ENCODE measurements at regions not wholly inside any gene's neighbourhood (a gene's known extent, or its start where the extent isn't known, plus 50 kb on each side); places are given as distances from the start of the nearest gene placed in this dataset.

DNA sequence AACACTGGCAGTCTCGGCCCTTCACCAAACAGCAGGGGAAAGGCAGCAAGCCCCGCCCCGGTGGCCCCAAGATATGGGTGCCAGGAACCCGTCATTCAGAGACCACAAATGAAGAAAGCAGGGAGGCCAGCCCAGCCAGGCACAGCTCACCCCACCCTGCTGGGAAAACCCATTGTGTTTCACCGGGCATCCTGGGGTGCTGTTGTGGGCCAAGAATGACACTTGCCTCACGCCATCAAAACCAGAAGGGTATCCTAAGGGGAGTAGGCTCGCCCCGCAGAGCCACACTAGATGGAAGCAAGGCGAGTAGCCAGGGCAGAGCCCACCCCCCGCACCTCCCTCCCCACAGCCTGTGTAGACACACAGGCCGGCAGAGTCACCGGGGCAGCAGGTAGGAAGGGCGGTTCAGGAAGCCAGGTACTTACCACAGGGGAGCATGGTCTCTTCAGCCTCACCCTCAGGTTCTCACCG lies 72.5 kb upstream of the KCNMA1 start:
- Mint-ChIP-seq H3K9me3 (ENCODE audit: unreplicated experiment) (no peaks in the 10 kb centered on the region), H3K4me1 (ENCODE audit: unreplicated experiment) (peaks cover 29% of the 10 kb centered on the region), H3K36me3 (ENCODE audit: unreplicated experiment) (no peaks in the 10 kb centered on the region), H3K27me3 (ENCODE audit: unreplicated experiment) (no peaks in the 10 kb centered on the region), H3K4me3 (ENCODE audit: unreplicated experiment) (no peak overlapping the region), H3K27ac (ENCODE audit: unreplicated experiment) (no peak overlapping the region)
- DNase-seq (ENCODE audit: extremely low spot score, unreplicated experiment) = peak; percentile 82
- TF ChIP-seq, protein P1, sequence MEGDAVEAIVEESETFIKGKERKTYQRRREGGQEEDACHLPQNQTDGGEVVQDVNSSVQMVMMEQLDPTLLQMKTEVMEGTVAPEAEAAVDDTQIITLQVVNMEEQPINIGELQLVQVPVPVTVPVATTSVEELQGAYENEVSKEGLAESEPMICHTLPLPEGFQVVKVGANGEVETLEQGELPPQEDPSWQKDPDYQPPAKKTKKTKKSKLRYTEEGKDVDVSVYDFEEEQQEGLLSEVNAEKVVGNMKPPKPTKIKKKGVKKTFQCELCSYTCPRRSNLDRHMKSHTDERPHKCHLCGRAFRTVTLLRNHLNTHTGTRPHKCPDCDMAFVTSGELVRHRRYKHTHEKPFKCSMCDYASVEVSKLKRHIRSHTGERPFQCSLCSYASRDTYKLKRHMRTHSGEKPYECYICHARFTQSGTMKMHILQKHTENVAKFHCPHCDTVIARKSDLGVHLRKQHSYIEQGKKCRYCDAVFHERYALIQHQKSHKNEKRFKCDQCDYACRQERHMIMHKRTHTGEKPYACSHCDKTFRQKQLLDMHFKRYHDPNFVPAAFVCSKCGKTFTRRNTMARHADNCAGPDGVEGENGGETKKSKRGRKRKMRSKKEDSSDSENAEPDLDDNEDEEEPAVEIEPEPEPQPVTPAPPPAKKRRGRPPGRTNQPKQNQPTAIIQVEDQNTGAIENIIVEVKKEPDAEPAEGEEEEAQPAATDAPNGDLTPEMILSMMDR (IDR thresholded peaks at IDR 0.05) = no peak

DNA sequence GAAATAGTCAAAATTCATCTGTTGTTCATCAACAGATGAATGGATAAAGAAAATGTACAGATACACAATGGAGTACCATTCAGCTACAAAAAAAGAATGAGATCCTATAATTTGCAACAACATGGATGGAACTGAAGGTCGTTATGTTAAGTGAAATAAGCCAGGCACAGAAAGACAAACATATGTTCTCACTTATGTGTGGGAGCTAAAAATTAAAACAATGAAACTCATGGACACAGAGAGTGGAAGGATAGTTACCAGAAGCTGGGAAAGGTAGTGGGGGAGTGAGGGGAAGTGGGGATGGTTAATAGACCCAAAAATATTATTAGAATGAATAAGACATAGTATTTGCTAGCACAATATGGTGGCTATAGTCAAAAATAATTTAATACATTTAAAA lies 70.0 kb upstream of the KCNMA1 start:
- no peak for DNase-seq (ENCODE audit: extremely low spot score, unreplicated experiment)
- TF ChIP-seq, protein P1 (IDR thresholded peaks at IDR 0.05) = no peak
- no peak overlapping the region for H3K4me3 Mint-ChIP-seq (ENCODE audit: unreplicated experiment)
- H3K27ac Mint-ChIP-seq (ENCODE audit: unreplicated experiment) = no peak overlapping the region
- no peaks in the 10 kb centered on the region for H3K27me3 Mint-ChIP-seq (ENCODE audit: unreplicated experiment)
- peaks cover 12% of the 10 kb centered on the region for H3K4me1 Mint-ChIP-seq (ENCODE audit: unreplicated experiment)
- no peaks in the 10 kb centered on the region for H3K36me3 Mint-ChIP-seq (ENCODE audit: unreplicated experiment)
- H3K9me3 Mint-ChIP-seq (ENCODE audit: unreplicated experiment) = no peaks in the 10 kb centered on the region

DNA sequence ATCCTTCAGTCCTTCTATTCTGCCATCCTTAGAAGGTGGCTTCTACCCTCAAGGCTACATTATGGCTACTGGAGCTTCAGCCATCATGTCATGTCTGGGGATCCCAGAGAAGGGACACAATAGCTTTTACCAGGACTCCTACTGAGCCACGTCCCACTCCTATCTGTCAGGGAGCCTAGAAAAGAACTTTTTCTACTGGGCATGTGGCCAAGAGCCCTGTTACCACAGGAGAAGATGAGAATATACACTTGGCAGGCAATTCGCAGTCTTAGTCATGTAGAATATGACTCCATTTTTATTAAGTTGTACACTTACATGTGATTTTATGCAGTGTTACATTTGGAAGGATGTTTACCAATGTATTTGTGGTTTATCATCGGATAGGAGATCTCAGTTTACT lies 64.6 kb upstream of the KCNMA1 start:
- H3K27ac Mint-ChIP-seq (ENCODE audit: unreplicated experiment) = peak overlapping the region; percentile 7
- peak; percentile 30 for DNase-seq (ENCODE audit: extremely low spot score, unreplicated experiment)
- TF ChIP-seq, protein P1 (IDR thresholded peaks at IDR 0.05) = no peak
- H3K27me3 Mint-ChIP-seq (ENCODE audit: unreplicated experiment) = no peaks in the 10 kb centered on the region
- H3K9me3 Mint-ChIP-seq (ENCODE audit: unreplicated experiment) = no peaks in the 10 kb centered on the region
- no peaks in the 10 kb centered on the region for H3K36me3 Mint-ChIP-seq (ENCODE audit: unreplicated experiment)
- no peak overlapping the region for H3K4me3 Mint-ChIP-seq (ENCODE audit: unreplicated experiment)
- H3K4me1 Mint-ChIP-seq (ENCODE audit: unreplicated experiment) = peaks cover 8% of the 10 kb centered on the region

DNA sequence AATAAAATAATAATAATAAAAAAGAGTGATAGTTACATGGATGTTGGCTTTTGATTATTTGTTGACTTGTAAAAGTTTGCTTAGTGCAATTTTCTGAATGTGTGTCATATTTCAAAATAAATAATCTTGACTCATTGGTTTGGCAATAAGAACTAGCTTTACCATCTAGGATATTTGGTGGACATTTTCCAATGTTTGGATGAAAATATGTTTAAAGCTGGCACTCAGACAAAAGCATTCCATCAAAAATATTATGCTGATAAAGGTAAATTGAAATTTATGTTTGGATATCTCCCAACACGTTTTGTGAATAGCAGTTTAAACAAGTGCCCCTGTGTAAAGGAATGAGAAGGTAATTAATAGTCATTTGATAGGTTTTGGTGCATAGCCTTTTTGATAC lies 62.5 kb upstream of the KCNMA1 start:
- H3K4me3 Mint-ChIP-seq (ENCODE audit: unreplicated experiment) = no peak overlapping the region
- H3K27me3 Mint-ChIP-seq (ENCODE audit: unreplicated experiment) = no peaks in the 10 kb centered on the region
- TF ChIP-seq, protein P1 (IDR thresholded peaks at IDR 0.05) = no peak
- H3K27ac Mint-ChIP-seq (ENCODE audit: unreplicated experiment) = no peak overlapping the region
- no peaks in the 10 kb centered on the region for H3K9me3 Mint-ChIP-seq (ENCODE audit: unreplicated experiment)
- H3K36me3 Mint-ChIP-seq (ENCODE audit: unreplicated experiment) = no peaks in the 10 kb centered on the region
- DNase-seq (ENCODE audit: extremely low spot score, unreplicated experiment) = no peak
- peaks cover 8% of the 10 kb centered on the region for H3K4me1 Mint-ChIP-seq (ENCODE audit: unreplicated experiment)

DNA sequence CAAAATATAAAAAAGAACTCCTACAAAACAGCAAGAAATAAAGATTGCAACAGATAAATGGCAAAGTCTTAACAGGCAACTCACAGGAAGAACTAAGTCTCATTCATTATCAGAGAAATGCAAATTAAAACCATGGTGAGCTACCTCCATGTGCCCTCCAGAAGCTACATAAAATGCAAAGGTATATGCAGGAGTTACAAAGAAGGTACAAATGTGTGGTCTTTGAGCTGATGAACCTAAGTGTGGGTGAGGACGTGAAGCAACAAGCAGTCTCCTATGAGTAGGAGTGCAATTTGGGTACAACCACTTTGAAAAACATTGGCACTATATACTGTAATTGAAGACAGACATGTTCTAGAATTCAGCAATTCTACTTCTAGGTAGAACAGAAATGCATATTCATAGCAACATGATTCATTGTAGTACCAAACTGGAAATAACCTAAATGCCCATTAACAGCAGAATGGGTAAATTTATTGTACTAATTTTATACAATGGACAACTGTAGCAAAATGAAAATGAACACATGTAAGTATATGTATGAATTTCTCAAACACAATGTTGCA lies 61.6 kb upstream of the KCNMA1 start:
- no peak overlapping the region for H3K27ac Mint-ChIP-seq (ENCODE audit: unreplicated experiment)
- H3K27me3 Mint-ChIP-seq (ENCODE audit: unreplicated experiment) = no peaks in the 10 kb centered on the region
- H3K4me3 Mint-ChIP-seq (ENCODE audit: unreplicated experiment) = no peak overlapping the region
- DNase-seq (ENCODE audit: extremely low spot score, unreplicated experiment) = no peak
- H3K4me1 Mint-ChIP-seq (ENCODE audit: unreplicated experiment) = peaks cover 8% of the 10 kb centered on the region
- TF ChIP-seq, protein P1 (IDR thresholded peaks at IDR 0.05) = no peak
- no peaks in the 10 kb centered on the region for H3K36me3 Mint-ChIP-seq (ENCODE audit: unreplicated experiment)
- H3K9me3 Mint-ChIP-seq (ENCODE audit: unreplicated experiment) = no peaks in the 10 kb centered on the region
